HEK293 (cell line): ENCODE measurements at regions not wholly inside any gene's neighbourhood (a gene's known extent, or its start where the extent isn't known, plus 50 kb on each side); places are given as distances from the start of the nearest gene placed in this dataset.

Experiments used
- CTCF ChIP-seq: fragments of 450-650 bp; formaldehyde crosslinking; IDR thresholded peaks from 2 replicates; pipeline ENCODE4 v1.5.1; 2016; ENCODE audit warnings: missing biosample characterization, missing genetic modification characterization
- FEZF1 ChIP-seq: fragments of 450-650 bp; formaldehyde crosslinking; IDR thresholded peaks from 2 replicates; pipeline ENCODE4 v1.5.1; 2016; ENCODE audit warnings: missing biosample characterization, missing genetic modification characterization
- TCF7L2 ChIP-seq: IDR thresholded peaks from 2 replicates; pipeline ENCODE4 v1.6.1; 2011; ENCODE audit warnings: low read depth, mild to moderate bottlenecking, inconsistent platforms, low read length, moderate library complexity, borderline replicate concordance
- ZBTB10 ChIP-seq: fragments of 450-650 bp; formaldehyde crosslinking; IDR thresholded peaks from 2 replicates; pipeline ENCODE4 v1.5.1; 2016; ENCODE audit warnings: missing biosample characterization, missing genetic modification characterization
- ZBTB21 ChIP-seq: fragments of 450-650 bp; formaldehyde crosslinking; IDR thresholded peaks from 2 replicates; pipeline ENCODE4 v1.5.1; 2017; ENCODE audit warnings: missing biosample characterization, missing genetic modification characterization
- ZNF521 ChIP-seq: fragments of 450-650 bp; formaldehyde crosslinking; IDR thresholded peaks from 2 replicates; pipeline ENCODE4 v1.5.1; 2017; ENCODE audit warnings: missing biosample characterization, mild to moderate bottlenecking, missing genetic modification characterization

GRCh38 chr12:115618105-115618504 is 659.4 kb downstream of the MED13L start:
- TF ChIP-seq FEZF1 (tag by site-specific recombination) (no peak), CTCF (tag by site-specific recombination) (no peak), TCF7L2 (no peak), ZBTB10 (tag by site-specific recombination) (no peak), ZNF521 (tag by site-specific recombination) (no peak), ZBTB21 (tag by site-specific recombination) (no peak)
